Omental fat pad (tissue), 3 donors: ENCODE measurements at regions not wholly inside any gene's neighbourhood (a gene's known extent, or its start where the extent isn't known, plus 50 kb on each side); places are given as distances from the start of the nearest gene placed in this dataset.

ENCODE experiments used
- ATAC-seq: fragments of 150-250 bp; one replicate; pipeline ENCODE4 v1.9.1; 2016; ENCODE audit warnings: mild to moderate bottlenecking, moderate library complexity; ENCODE audit not compliant: low FRiP score
- DNase-seq: peaks from one replicate; pipeline ENCODE4 v3.0.0-alpha.2; 2019; ENCODE audit warnings: low spot score
- TF ChIP-seq, protein P1 (sequence below), 3 donors: fragments of 450-650 bp; IDR thresholded peaks; one replicate each; pipeline ENCODE4 v1.5.1; 2016 to 2017; ENCODE audit warnings: antibody characterized with exemption in 3 of 3, mild to moderate bottlenecking in 3 of 3, moderate library complexity in 2 of 3

GRCh38 chr10:2676455-2676854 lies 390.9 kb upstream of the PFKP start:
- DNase-seq, result no peak
- TF ChIP-seq, protein P1, sequence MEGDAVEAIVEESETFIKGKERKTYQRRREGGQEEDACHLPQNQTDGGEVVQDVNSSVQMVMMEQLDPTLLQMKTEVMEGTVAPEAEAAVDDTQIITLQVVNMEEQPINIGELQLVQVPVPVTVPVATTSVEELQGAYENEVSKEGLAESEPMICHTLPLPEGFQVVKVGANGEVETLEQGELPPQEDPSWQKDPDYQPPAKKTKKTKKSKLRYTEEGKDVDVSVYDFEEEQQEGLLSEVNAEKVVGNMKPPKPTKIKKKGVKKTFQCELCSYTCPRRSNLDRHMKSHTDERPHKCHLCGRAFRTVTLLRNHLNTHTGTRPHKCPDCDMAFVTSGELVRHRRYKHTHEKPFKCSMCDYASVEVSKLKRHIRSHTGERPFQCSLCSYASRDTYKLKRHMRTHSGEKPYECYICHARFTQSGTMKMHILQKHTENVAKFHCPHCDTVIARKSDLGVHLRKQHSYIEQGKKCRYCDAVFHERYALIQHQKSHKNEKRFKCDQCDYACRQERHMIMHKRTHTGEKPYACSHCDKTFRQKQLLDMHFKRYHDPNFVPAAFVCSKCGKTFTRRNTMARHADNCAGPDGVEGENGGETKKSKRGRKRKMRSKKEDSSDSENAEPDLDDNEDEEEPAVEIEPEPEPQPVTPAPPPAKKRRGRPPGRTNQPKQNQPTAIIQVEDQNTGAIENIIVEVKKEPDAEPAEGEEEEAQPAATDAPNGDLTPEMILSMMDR (IDR thresholded peaks at IDR 0.05), result no peak

GRCh38 chr10:2674451-2674850 lies 392.9 kb upstream of the PFKP start:
- no peak for DNase-seq
- TF ChIP-seq, protein P1 (IDR thresholded peaks at IDR 0.05), result no peak
- ATAC-seq, result no peak

More at GRCh38 chr10:2676455-2676854, 390.9 kb upstream of the PFKP start:
- no peak for ATAC-seq

DNA sequence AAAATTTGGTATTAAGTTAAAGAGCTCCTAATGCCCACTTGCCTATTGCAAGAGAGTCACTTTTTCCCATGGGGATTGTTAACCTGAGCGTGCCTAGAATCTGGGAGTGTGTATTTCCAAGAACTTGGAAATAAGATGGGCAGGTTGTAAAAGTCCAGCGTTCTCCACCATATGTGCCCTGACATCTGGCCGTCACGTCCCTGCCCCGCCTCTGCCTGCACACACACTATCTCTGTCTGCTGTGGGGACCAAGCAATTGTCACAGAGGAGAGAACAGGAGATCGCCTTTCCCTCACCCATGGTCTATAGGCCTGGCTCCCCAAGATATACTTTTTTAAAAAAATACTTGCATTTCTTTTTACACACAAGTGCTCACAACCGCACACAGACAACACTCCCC lies 396.5 kb upstream of the PFKP start:
- DNase-seq (no peak), ATAC-seq (no peak)
- TF ChIP-seq, protein P1 (IDR thresholded peaks at IDR 0.05), result no peak

GRCh38 chr10:2665772-2666171 lies 401.6 kb upstream of the PFKP start:
- ATAC-seq (no peak), DNase-seq (no peak)
- TF ChIP-seq, protein P1 (IDR thresholded peaks at IDR 0.05), result no peak

- no peak for DNase-seq
- no peak for ATAC-seq
- TF ChIP-seq, protein P1 (IDR thresholded peaks at IDR 0.05), result no peak
These were observed 407.1 kb upstream of the PFKP start for GRCh38 chr10:2660276-2660675.

DNA sequence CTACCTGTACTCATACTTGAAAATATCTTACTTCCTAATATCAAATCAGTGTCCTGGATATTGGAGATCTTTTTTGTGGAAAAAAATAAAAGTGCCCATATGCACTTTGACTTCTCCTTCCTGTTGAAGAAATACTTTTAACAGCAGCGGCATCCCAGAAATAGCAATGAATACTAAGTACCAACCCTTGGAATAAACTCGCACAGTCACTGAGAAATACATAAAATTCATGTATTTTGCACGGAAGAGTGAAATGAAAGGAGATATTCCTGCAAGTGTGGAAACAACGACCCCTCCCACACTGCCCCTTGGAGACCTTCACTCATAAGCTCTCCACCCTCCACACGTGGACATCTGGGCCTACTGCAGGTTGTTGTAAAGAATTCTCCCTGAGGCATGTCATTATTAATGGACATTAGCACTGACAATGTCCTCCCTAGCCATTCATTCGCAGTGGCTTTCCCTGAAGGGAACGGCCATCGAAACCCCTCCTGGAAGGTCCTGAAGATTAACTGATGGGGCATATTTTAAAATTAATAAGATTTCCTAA lies 407.6 kb upstream of the PFKP start:
- ATAC-seq (no peak), DNase-seq (no peak)
- TF ChIP-seq, protein P1 (IDR thresholded peaks at IDR 0.05), result no peak

DNA sequence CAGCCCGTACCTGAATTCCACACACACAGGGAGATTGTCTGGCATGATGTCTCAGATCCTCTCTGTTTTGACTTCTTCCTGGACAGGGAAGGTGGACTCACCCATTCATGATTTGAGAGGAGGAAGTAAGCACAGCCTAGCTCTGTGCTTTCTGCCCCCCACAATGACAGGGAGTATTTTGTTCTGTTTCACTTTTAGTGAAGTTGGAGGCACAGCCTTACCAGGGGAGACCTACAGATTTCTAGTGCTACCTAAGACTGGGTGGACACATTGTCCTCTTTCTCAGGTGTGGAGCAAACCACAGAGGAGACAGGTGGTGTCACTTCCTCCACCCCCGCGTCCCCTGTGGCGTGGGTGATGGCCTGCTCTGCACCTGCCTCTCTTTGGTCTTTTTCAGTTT lies 408.6 kb upstream of the PFKP start:
- no peak for ATAC-seq
- no peak for DNase-seq
- TF ChIP-seq, protein P1 (IDR thresholded peaks at IDR 0.05), result no peak
